ENCODE measurements at regions not wholly inside any gene's neighbourhood (a gene's known extent, or its start where the extent isn't known, plus 50 kb on each side); places are given as distances from the start of the nearest gene placed in this dataset.

DNA sequence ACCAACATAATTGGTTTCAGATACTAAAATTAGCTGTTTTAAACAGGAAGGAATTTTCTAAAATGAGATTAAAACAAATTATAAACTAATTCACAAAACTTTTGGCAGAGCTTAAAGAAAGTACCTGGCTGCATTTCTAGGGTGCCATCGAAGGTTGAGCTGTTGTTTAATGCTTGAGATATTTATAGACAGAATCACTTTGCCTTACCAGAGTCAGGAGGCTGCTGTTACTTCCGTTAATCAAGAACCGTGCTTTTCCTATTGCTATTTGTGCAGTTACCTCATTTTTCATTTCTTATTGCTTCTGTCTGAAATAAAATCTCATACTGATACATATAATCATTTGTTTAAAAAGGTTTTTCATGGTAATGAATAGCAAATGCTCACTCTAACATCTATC, 242.9 kb downstream of the TECRL start:
- no TSS peak for BruUV-seq (replicated peaks)
- H3K4me3 ChIP-seq (ENCODE audit: low read depth in 2 of 2, low read length in 2 of 2): no peak overlapping the region
- no peaks in the 10 kb centered on the region for H3K36me3 ChIP-seq (ENCODE audit: control insufficient read depth, insufficient read depth, low read length)
- TF ChIP-seq SIN3A (IDR thresholded peaks at IDR 0.05; ENCODE audit: borderline replicate concordance, insufficient read depth, low read depth, low read length): no peak
- TF ChIP-seq POLR2AphosphoS5 (IDR thresholded peaks at IDR 0.05; ENCODE audit: low read depth, low read length): no peak
- no peak for TF ChIP-seq TCF7L2 (IDR thresholded peaks at IDR 0.05; ENCODE audit: low read depth, low read length)
- TF ChIP-seq, protein P1, sequence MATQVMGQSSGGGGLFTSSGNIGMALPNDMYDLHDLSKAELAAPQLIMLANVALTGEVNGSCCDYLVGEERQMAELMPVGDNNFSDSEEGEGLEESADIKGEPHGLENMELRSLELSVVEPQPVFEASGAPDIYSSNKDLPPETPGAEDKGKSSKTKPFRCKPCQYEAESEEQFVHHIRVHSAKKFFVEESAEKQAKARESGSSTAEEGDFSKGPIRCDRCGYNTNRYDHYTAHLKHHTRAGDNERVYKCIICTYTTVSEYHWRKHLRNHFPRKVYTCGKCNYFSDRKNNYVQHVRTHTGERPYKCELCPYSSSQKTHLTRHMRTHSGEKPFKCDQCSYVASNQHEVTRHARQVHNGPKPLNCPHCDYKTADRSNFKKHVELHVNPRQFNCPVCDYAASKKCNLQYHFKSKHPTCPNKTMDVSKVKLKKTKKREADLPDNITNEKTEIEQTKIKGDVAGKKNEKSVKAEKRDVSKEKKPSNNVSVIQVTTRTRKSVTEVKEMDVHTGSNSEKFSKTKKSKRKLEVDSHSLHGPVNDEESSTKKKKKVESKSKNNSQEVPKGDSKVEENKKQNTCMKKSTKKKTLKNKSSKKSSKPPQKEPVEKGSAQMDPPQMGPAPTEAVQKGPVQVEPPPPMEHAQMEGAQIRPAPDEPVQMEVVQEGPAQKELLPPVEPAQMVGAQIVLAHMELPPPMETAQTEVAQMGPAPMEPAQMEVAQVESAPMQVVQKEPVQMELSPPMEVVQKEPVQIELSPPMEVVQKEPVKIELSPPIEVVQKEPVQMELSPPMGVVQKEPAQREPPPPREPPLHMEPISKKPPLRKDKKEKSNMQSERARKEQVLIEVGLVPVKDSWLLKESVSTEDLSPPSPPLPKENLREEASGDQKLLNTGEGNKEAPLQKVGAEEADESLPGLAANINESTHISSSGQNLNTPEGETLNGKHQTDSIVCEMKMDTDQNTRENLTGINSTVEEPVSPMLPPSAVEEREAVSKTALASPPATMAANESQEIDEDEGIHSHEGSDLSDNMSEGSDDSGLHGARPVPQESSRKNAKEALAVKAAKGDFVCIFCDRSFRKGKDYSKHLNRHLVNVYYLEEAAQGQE (IDR thresholded peaks at IDR 0.05; ENCODE audit: insufficient read depth in 1 of 2, low read depth in 2 of 2, low read length in 1 of 2): no peak
- TF ChIP-seq, protein P2, sequence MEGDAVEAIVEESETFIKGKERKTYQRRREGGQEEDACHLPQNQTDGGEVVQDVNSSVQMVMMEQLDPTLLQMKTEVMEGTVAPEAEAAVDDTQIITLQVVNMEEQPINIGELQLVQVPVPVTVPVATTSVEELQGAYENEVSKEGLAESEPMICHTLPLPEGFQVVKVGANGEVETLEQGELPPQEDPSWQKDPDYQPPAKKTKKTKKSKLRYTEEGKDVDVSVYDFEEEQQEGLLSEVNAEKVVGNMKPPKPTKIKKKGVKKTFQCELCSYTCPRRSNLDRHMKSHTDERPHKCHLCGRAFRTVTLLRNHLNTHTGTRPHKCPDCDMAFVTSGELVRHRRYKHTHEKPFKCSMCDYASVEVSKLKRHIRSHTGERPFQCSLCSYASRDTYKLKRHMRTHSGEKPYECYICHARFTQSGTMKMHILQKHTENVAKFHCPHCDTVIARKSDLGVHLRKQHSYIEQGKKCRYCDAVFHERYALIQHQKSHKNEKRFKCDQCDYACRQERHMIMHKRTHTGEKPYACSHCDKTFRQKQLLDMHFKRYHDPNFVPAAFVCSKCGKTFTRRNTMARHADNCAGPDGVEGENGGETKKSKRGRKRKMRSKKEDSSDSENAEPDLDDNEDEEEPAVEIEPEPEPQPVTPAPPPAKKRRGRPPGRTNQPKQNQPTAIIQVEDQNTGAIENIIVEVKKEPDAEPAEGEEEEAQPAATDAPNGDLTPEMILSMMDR (IDR thresholded peaks at IDR 0.05): no peak
- ATAC-seq (no peak), DNase-seq (ENCODE audit: low read depth, low spot score) (no peak)
- H3K27ac ChIP-seq (ENCODE audit: low read length): no peak overlapping the region
- intact Hi-C loops (cut with micrococcal nuclease; ENCODE audit: unreplicated experiment) (no loop called here), in situ Hi-C loops (cut with HindIII; ENCODE audit: low pct_unique_long_range_greater_than_20kb, low sequenced_read_pairs) (no loop called here)
- no peaks in the 10 kb centered on the region for H3K4me1 ChIP-seq (ENCODE audit: control insufficient read depth, insufficient read depth, low read length)
- ChIA-PET CTCF (no interaction called here), POLR2A (no interaction called here)
- no peaks in the 10 kb centered on the region for H3K27me3 ChIP-seq (ENCODE audit: control insufficient read depth, insufficient read depth, low read length)
- H3K9me3 ChIP-seq (ENCODE audit: control insufficient read depth, insufficient read depth, low read depth, low read length): no peaks in the 10 kb centered on the region

DNA sequence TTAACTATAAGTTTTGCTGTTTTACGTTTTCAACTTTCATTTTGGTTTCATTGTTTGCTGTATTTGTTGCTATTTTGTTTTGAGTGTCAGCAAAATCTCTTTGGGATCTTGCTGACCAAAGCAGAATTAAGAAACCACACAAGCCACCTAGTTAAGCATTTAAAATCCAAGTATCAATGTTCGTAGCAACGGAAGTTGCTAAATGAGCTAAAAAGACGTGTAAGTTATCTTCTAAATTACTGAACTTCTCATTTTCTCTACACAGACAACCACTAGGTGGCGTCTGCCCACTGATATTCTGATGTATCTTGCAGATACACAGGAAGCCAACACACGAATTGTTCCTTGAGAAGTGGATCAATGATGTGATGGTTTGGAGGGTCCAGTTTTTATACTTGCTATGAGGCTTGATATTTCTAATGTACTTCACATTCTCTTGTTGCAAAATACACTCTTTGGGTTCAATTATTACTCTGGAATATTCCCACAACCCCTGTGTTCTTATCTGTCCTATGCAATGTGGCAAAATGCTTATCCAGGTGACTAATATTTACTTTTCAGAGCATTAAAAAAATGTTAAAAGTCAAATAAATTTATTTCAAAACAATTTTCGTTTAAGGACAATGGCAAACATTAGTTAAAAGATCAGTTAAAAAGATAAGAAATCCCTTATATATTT, 250.5 kb downstream of the TECRL start:
- in situ Hi-C loops (cut with HindIII; ENCODE audit: low pct_unique_long_range_greater_than_20kb, low sequenced_read_pairs): no loop called here
- H3K4me1 ChIP-seq (ENCODE audit: control insufficient read depth, insufficient read depth, low read length): no peaks in the 10 kb centered on the region
- CTCF ChIA-PET: interaction anchor here (0.9 kb wide), 1 partner anchor 380 kb away, joined by 3 read pairs; no protein-coding TSS in a partner anchor
- BruUV-seq (replicated peaks): no TSS peak
- H3K27me3 ChIP-seq (ENCODE audit: control insufficient read depth, insufficient read depth, low read length): no peaks in the 10 kb centered on the region
- H3K9me3 ChIP-seq (ENCODE audit: control insufficient read depth, insufficient read depth, low read depth, low read length): no peaks in the 10 kb centered on the region
- peak overlapping the region in 1 of 2 experiments; percentile 19; a peak in 1 of 4 replicates for H3K4me3 ChIP-seq (ENCODE audit: low read depth in 2 of 2, low read length in 2 of 2)
- intact Hi-C loops (cut with micrococcal nuclease; ENCODE audit: unreplicated experiment): loop anchor here (1.0 kb wide), 1 partner anchor 381 kb away; no protein-coding TSS in a partner anchor
- no peaks in the 10 kb centered on the region for H3K36me3 ChIP-seq (ENCODE audit: control insufficient read depth, insufficient read depth, low read length)
- H3K27ac ChIP-seq (ENCODE audit: low read length): no peak overlapping the region
- POLR2A ChIA-PET: no interaction called here
- ATAC-seq (no peak), DNase-seq (ENCODE audit: low read depth, low spot score) (peak; percentile 32)
- TF ChIP-seq, protein P2 (IDR thresholded peaks at IDR 0.05): peak; percentile 59; the same call in 1 of the 2 replicates
- TF ChIP-seq POLR2AphosphoS5 (IDR thresholded peaks at IDR 0.05; ENCODE audit: low read depth, low read length): no peak

Data from Panc1 (cell line).